ENCODE measurements at regions not wholly inside any gene's neighbourhood (a gene's known extent, or its start where the extent isn't known, plus 50 kb on each side); places are given as distances from the start of the nearest gene placed in this dataset.
A peak's percentile ranks its signal among the peaks of the same experiment; 100 is the strongest.

DNA sequence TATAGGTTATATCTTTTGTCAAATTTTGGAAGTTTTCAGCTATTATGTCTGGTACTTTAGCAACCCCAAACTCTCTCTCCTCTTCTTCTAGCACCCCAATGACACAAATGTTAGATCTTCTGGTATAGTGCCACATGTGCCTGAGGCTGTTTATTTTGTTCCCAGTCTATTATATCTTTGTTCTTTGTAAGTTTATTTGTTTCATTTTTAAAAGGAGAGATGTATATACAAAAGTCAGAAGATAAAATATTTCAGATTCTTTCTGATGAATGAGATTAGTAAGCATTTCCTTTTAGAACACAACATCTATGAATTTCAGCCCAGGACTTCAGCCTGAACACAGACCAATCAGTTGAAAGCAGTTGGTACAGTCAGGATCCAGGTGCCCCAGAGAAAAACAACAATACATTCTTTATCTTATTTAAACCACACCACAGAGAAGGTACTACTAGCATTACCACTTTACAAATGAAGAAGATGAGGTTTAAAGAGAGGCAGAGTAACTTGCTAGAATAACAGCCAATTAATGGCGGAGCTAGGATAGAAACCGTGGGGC lies 114.1 kb upstream of the BTG1 start:
- DNase-seq (ENCODE audit: low spot score) = no peak
- Mint-ChIP-seq H3K4me3 (ENCODE audit: unreplicated experiment) (no peak overlapping the region), H3K36me3 (ENCODE audit: low read depth, unreplicated experiment) (no peaks in the 10 kb centered on the region), H3K27me3 (ENCODE audit: unreplicated experiment) (no peaks in the 10 kb centered on the region), H3K27ac (ENCODE audit: unreplicated experiment) (peak overlapping the region; percentile 37), H3K4me1 (ENCODE audit: unreplicated experiment) (peaks cover 22% of the 10 kb centered on the region), H3K9me3 (ENCODE audit: unreplicated experiment) (no peaks in the 10 kb centered on the region)
- TF ChIP-seq, protein P1, sequence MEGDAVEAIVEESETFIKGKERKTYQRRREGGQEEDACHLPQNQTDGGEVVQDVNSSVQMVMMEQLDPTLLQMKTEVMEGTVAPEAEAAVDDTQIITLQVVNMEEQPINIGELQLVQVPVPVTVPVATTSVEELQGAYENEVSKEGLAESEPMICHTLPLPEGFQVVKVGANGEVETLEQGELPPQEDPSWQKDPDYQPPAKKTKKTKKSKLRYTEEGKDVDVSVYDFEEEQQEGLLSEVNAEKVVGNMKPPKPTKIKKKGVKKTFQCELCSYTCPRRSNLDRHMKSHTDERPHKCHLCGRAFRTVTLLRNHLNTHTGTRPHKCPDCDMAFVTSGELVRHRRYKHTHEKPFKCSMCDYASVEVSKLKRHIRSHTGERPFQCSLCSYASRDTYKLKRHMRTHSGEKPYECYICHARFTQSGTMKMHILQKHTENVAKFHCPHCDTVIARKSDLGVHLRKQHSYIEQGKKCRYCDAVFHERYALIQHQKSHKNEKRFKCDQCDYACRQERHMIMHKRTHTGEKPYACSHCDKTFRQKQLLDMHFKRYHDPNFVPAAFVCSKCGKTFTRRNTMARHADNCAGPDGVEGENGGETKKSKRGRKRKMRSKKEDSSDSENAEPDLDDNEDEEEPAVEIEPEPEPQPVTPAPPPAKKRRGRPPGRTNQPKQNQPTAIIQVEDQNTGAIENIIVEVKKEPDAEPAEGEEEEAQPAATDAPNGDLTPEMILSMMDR (IDR thresholded peaks at IDR 0.05; ENCODE audit: unreplicated experiment) = no peak

DNA sequence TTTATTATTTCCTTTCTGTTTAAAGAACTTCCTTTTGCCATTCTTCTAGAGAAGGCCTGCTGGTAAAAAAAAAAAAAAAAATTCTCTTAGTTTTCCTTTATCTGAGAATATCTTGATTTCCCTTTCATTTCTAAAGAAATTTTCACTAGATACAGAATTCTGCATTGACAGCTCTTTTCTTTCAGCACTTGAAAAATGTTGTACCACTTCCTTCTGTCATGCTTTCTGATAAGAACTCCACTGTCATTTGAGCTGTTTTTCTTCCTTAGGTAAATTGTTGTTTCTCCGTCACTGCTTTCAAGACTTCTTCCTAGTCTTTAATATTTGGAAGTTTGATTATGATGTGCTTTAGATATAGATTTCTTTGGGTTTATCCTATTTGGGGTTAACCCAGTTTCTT lies 113.6 kb upstream of the BTG1 start:
- H3K4me3 Mint-ChIP-seq (ENCODE audit: unreplicated experiment) = no peak overlapping the region
- peak overlapping the region; percentile 37 for H3K27ac Mint-ChIP-seq (ENCODE audit: unreplicated experiment)
- no peak for DNase-seq (ENCODE audit: low spot score)
- H3K9me3 Mint-ChIP-seq (ENCODE audit: unreplicated experiment) = no peaks in the 10 kb centered on the region
- peaks cover 22% of the 10 kb centered on the region for H3K4me1 Mint-ChIP-seq (ENCODE audit: unreplicated experiment)
- no peaks in the 10 kb centered on the region for H3K36me3 Mint-ChIP-seq (ENCODE audit: low read depth, unreplicated experiment)
- H3K27me3 Mint-ChIP-seq (ENCODE audit: unreplicated experiment) = no peaks in the 10 kb centered on the region
- TF ChIP-seq, protein P1 (IDR thresholded peaks at IDR 0.05; ENCODE audit: unreplicated experiment) = no peak

DNA sequence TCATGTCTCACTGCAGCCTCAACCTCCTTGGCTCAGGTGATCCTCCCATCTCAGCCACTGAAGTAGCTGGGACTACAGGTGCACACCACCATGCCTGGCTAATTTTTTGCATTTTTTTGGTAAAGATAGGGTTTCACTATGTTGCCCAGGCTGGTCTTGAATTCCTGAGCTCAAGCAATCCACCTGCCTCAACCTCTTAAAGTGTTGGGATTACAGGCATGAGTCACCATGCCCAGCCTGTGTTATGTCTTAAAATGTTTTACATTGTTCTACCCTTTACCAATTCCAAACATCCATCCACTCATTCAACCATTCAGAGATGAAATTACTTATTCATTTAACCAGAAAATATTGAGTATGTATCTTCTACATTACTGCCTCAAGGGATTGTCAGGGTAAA lies 111.6 kb upstream of the BTG1 start:
- Mint-ChIP-seq H3K9me3 (ENCODE audit: unreplicated experiment) (no peaks in the 10 kb centered on the region), H3K27me3 (ENCODE audit: unreplicated experiment) (no peaks in the 10 kb centered on the region), H3K4me3 (ENCODE audit: unreplicated experiment) (no peak overlapping the region), H3K4me1 (ENCODE audit: unreplicated experiment) (peaks cover 22% of the 10 kb centered on the region), H3K27ac (ENCODE audit: unreplicated experiment) (no peak overlapping the region), H3K36me3 (ENCODE audit: low read depth, unreplicated experiment) (no peaks in the 10 kb centered on the region)
- no peak for DNase-seq (ENCODE audit: low spot score)
- TF ChIP-seq, protein P1 (IDR thresholded peaks at IDR 0.05; ENCODE audit: unreplicated experiment) = no peak

DNA sequence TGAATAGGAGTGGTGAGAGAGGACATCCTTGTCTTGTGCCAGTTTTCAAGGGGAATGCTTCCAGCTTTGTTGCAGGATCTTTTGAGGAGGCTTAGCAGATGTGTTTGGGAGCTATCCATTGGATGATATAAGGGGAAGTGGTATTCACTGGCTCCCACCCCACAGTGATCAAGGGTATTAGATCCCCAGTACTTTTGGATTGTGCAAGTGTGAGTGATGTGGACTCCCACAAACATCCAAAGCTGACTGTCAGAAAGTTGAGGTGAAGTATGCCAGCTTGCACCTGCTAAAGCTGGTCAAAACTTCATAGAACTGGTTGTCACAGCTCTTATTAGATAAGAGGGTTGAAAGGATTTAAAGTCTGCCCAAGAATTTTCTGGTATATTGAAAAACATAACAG lies 110.1 kb upstream of the BTG1 start:
- H3K36me3 Mint-ChIP-seq (ENCODE audit: low read depth, unreplicated experiment) = no peaks in the 10 kb centered on the region
- TF ChIP-seq, protein P1 (IDR thresholded peaks at IDR 0.05; ENCODE audit: unreplicated experiment) = no peak
- peaks cover 22% of the 10 kb centered on the region for H3K4me1 Mint-ChIP-seq (ENCODE audit: unreplicated experiment)
- no peaks in the 10 kb centered on the region for H3K27me3 Mint-ChIP-seq (ENCODE audit: unreplicated experiment)
- no peak overlapping the region for H3K4me3 Mint-ChIP-seq (ENCODE audit: unreplicated experiment)
- DNase-seq (ENCODE audit: low spot score) = no peak
- no peak overlapping the region for H3K27ac Mint-ChIP-seq (ENCODE audit: unreplicated experiment)
- H3K9me3 Mint-ChIP-seq (ENCODE audit: unreplicated experiment) = no peaks in the 10 kb centered on the region

DNA sequence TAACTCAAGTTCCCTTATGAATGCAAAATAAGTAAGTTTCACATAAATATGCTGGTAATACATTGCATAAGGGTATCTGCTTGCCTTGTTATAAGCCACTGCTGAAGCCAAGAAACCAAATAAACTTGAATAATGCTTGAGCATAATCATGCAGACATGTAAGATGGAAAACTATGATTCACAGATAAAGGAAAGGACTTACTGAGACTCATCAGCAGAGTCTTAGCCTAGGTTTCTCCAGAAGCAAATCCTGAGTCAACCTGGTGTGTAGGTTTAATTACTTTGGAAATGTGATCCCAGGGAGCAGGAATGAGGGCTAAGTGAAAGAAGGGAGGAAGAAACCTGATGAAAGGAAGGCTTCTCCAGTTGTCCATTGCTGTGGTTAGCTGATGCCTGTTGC lies 107.7 kb upstream of the BTG1 start:
- H3K4me1 Mint-ChIP-seq (ENCODE audit: unreplicated experiment) = peaks cover 9% of the 10 kb centered on the region
- H3K27me3 Mint-ChIP-seq (ENCODE audit: unreplicated experiment) = no peaks in the 10 kb centered on the region
- no peak for DNase-seq (ENCODE audit: low spot score)
- no peak overlapping the region for H3K4me3 Mint-ChIP-seq (ENCODE audit: unreplicated experiment)
- H3K9me3 Mint-ChIP-seq (ENCODE audit: unreplicated experiment) = no peaks in the 10 kb centered on the region
- no peaks in the 10 kb centered on the region for H3K36me3 Mint-ChIP-seq (ENCODE audit: low read depth, unreplicated experiment)
- no peak overlapping the region for H3K27ac Mint-ChIP-seq (ENCODE audit: unreplicated experiment)
- TF ChIP-seq, protein P1 (IDR thresholded peaks at IDR 0.05; ENCODE audit: unreplicated experiment) = no peak
